Stimulated activated naive CD8-positive, alpha-beta T cell treated with anti-CD3 and anti-CD28 coated beads, Interleukin-15, Interleukin-2, amounts not matched to agents 100 U/mL and 50 U/mL, for 24 hours (primary cell): ENCODE measurements at regions not wholly inside any gene's neighbourhood (a gene's known extent, or its start where the extent isn't known, plus 50 kb on each side); places are given as distances from the start of the nearest gene placed in this dataset.
"Not testable (repeated sequence)": the region's sequence is repeated elsewhere in the genome, so short reads cannot be mapped to it uniquely, and the experiment has no call there.

ENCODE experiments used
- ATAC-seq: fragments of 150-1000 bp; cut with Tn5 transposase; one replicate; pipeline ENCODE4 v1.10.0; 2021
- DNase-seq: peaks from one replicate; pipeline ENCODE4 v3.0.0; 2021

DNA sequence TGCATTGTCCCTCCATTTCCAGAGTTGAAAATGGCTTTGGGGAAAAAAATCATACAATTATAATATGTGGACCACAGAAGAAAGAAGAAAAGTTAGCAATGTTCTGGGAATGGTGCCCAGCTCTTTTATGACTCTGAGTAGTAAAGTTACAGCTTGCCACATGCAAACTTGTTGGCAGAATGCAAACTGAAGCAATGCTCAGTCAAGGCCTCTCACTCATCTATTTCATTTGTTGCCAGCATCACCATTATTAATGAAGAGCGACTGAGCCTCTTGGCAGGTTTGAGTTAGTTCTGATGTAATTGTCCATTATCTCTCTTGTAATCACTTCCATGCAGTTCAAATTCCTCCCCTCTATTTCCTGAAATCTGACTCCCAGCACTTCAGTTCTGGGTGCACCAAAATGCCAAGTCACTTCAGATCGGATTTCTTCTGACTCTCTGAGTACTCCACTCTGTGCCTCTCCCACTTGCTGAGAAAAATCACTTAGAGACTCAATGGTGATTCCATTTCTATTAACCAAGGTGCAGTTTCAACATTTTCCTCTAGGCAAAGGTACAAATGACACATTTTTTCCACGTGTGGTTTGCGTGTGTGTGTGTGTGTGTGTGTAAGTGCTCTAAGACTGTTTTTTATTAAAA is 154.4 kb upstream of the STMND1 start:
- no peak for DNase-seq
- no peak for ATAC-seq

DNA sequence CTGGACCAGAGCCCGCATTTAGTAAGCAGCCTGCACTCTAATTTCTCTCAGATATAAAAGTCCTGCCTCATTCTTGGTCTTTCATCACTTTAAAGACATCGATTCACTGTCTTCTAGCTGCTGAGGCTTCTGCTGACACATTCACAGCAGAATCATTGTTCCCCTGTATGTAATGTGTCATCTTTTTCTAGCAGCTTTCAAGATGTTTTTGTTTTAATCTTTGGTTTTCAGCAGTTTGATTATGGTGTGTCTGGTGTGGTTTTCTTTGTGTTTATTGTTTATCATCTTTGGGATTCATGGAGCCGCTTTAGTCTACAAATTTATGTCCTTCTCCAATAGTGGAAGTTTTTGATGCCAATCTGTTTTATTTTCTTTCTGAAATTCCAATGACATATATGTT is 157.3 kb upstream of the STMND1 start:
- ATAC-seq (no peak), DNase-seq (no peak)

DNA sequence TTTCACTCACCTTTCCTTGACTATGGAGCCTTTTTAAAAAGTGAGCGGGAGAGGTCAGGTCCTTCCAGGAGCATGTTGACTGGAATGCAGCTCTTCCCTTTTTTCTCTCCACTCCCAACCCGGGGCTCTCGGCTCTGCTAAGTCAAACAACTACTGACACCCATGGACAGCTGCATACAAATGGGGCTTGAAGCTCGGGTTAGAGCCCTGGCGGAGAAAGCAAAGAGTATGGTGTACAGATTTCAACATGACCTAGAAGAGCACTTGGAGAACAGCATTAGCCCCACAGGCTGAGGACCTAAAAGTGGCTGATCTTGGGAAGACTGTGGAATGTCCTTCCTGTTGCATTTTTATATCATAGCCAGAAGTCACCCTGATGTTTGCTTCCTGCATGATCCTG is 162.0 kb upstream of the STMND1 start:
- no peak for ATAC-seq
- no peak for DNase-seq

GRCh38 chr6:16939351-16939750 is 162.5 kb upstream of the STMND1 start:
- ATAC-seq (no peak), DNase-seq (no peak)

GRCh38 chr6:16936893-16937292 is 165.0 kb upstream of the STMND1 start:
- no peak for DNase-seq
- no peak for ATAC-seq

DNA sequence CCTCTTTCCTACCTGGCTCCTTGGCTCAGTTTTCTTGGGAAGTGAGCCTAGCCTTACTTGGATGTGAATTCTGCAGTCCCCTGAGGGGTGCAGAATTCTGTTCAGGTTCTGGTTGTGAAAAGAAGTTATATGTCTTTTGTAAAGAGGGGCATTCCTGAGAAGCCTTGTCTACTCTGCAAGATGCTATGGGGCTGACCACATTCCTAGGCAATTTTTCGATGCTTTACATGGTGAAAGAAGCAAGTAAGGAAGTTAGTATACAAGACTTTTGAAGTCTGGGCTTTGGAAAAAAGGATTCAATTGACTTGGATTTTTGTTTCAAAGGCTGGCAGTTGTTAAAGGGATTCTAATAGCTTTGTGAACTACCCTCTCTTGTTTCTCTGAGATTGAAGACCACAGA is 167.9 kb upstream of the STMND1 start:
- no peak for DNase-seq

GRCh38 chr6:16933532-16933931 is 168.3 kb upstream of the STMND1 start:
- DNase-seq = no peak
- ATAC-seq = no peak

More for the DNA sequence above, 167.9 kb upstream of the STMND1 start:
- no peak for ATAC-seq

DNA sequence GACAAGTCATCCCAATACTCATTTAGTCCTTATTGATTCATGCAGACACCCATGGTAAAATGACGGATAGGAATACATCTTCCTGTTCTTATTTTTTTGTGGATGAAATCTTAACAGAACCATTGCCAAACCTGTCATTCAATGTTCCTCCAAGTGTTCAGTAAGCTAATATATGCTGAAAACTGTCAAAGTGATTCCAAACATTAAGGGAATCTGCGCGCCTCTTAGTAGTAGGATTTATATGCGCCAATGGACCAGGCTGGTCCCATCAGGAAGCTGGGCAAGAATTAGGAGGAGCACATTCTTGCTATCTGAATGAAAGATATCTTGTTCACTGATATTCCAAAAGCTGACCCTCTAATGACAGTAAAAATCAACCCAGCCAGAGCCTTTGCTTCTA is 168.9 kb upstream of the STMND1 start:
- ATAC-seq = no peak
- no peak for DNase-seq

- DNase-seq, ATAC-seq: not testable (repeated sequence)
Observed at GRCh38 chr6:16931079-16931478, 169.8 kb upstream of the ATXN1 start.

DNA sequence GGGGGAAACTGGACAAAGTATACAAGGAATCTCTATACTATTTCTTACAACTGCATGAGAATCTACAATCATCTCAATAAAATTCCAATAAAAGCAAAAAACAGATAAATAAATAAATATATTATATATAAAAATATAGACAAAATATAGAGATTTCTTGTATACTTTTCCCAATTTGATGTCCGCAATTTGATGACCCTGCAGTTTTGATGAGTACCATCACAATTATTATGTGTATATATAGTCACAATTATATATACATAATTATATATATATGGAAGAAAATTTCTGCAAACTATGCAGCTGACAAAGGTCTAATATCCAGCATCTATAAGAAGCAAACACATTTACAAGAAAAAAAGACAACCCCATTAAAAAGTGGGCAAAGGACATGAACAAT is 169.2 kb upstream of the ATXN1 start:
- ATAC-seq (no peak), DNase-seq (no peak)

DNA sequence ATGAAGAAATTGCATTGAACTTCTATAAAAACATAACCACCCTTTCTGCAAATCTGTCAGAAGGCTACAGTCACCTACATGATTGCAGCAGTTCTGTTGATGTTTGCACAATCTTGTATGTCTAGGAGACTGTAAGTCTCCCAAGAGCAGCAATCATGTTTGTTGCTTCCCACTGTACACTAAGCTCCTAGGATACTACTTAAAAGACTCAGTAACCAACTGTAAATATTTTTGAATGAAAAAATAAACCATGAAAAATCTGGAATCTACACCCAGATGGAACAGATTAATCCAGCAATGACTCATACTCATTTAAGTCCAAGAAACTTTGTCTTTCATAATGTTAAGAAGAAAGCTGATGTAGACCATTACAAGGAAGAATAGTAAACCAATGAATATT is 168.5 kb upstream of the ATXN1 start:
- ATAC-seq (no peak), DNase-seq (no peak)

- ATAC-seq = no peak
- DNase-seq = no peak
Observed at GRCh38 chr6:16928387-16928786, 167.1 kb upstream of the ATXN1 start.

GRCh38 chr6:16927205-16927604 is 165.9 kb upstream of the ATXN1 start:
- ATAC-seq (no peak), DNase-seq (no peak)

DNA sequence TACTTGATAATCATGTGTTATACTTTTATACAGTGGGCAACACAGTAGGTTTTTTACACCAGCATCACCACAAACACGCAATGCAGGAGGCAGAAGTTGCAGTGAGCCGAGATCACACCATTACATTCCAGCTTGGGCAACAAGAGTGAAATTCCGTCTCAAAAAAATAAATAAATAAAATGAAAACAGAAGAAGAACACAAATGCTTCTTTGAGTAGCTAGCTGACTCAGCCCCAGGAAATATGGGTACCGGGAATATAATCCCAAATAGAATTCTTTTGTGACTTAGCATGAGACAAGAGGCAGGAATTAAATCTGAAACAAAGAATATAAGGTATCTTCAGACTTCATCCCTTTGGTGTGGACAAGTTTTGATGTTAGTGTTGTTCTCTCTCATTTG is 164.2 kb upstream of the ATXN1 start:
- ATAC-seq (no peak), DNase-seq (no peak)

DNA sequence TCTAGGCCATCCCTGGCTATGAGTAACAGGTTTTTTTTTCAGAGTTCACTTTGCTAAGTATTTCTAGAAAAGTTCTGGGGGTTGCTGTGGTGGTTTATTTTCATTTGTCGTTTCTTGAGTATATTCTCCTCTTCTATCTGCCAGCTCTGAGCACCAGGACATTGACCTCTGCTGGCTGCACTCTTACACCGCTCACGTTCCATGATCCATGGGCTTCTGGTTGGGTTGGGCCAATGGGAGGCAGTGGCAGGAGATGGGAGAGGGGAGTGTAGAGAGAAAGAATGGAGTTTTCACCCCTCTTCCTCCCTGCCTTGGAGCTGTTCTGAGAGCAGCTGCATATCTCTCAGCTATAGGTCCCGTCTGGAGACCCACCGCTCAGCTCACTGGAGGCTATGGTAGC is 161.0 kb upstream of the ATXN1 start:
- no peak for DNase-seq
- ATAC-seq = no peak

- DNase-seq = no peak
- no peak for ATAC-seq
Observed at GRCh38 chr6:16921399-16922110, 160.3 kb upstream of the ATXN1 start.

- DNase-seq (no peak), ATAC-seq (no peak)
Observed at GRCh38 chr6:16918586-16918985, 157.3 kb upstream of the ATXN1 start.

GRCh38 chr6:16914184-16914583 is 152.9 kb upstream of the ATXN1 start:
- ATAC-seq = no peak
- DNase-seq = no peak

- ATAC-seq (no peak), DNase-seq (no peak)
Observed at GRCh38 chr6:16912756-16913155, 151.5 kb upstream of the ATXN1 start.

DNA sequence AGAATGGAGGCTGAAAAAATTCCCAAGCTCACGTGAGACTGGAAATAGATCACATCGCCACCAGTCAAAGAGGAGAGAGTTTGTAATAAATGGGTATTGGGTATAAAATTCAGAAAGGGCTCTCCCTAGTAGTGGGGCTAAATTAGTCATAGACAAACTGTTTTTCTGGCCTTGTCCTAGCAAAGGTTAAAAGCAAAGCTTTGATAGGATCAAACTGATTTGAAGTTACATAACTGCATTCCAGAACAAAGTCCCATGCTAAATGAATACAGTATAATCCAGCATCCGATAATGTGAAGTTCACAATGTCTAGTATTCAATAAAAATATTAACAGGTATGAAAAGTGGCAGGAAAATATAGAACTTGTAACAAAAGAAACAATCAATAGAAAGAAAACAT is 149.8 kb upstream of the ATXN1 start:
- no peak for DNase-seq
- no peak for ATAC-seq

DNA sequence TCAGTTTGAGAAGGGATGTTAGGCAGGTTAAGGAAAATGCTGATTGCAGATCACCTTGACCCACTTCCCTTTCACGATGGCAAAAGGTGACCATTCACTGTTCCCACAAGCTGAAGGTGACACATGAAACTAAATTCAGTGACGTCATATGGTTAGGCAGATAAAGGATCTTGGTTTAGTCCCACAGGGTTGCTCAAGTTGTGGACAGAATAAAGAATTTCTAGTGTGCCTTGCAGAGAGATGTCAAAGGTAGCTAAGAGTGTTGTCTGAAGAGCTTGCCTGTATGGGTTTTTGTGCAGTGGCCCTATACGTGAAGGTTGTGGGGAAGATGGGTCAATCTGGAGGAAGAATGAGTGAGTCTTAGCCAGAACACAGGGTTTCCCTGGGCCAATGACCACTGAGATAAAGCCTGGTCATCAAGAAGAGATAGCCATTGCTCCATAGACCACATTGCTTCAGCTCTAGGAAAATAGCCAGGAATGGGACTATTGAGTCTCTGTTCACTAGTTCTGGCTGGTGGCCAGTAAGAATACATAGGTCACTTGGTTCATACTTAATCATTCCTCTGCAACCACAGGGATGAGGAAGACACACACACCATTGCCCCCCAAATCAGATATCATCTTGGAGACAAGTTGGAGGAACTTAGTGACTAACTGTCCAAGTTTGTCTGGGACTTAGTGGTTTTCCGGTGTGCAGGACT is 148.5 kb upstream of the ATXN1 start:
- ATAC-seq (no peak), DNase-seq (no peak)

DNA sequence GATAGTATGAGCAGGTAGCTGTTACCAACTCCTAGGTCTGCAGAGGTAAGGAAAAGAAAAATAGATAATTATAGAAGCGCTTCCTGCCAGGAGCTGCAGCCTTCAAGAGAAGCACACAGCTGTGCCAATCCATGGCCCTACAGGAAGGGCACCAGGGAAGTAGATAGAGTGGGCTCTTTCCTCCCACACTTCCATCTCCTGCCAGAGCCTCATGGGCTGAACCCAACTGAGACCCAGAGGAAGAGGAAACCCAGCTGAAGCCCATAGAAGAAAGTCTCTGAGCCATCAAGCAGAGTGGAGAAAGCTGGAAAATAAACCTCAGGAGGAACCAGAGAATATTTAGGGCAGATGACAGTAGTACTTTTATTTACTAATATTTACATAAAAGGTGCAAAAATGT is 146.7 kb upstream of the ATXN1 start:
- ATAC-seq = no peak
- DNase-seq = no peak

- DNase-seq = no peak
- no peak for ATAC-seq
Observed at GRCh38 chr6:16904957-16905356, 143.7 kb upstream of the ATXN1 start.

DNA sequence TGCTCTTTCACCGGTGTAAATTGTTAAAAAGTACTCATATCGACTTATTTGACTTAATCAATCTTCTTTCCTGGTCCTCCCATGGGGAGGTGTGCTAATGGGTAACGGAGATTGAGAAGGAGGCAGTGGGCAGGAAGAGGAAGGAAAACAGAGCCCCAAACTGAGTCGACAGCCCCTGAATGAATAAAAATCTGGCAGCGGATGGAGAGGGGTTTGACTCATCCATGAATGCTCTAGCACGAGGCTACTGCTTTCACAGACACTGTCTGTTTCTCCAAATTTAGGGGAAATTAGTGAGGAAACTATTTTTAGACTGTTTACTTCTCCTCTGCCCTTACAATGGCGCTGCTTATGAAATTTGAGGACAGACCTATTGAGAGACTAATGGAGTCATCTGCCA is 142.2 kb upstream of the ATXN1 start:
- DNase-seq = no peak
- no peak for ATAC-seq
